CD14-positive monocyte (primary cell): ENCODE measurements at regions not wholly inside any gene's neighbourhood (a gene's known extent, or its start where the extent isn't known, plus 50 kb on each side); places are given as distances from the start of the nearest gene placed in this dataset.

Source experiments
- DNase-seq, 3 donors: peaks; one replicate each; pipeline ENCODE4 v3.0.0-alpha.2; 2011 to 2022
- H2AFZ ChIP-seq: 2 replicates; pipeline ENCODE4 v1.6.0; 2012; ENCODE audit warnings: mild to moderate bottlenecking, low read depth, low read length, inconsistent platforms; ENCODE audit not compliant: insufficient read depth, poor library complexity, severe bottlenecking
- H3K27ac ChIP-seq, 2 donors: 1 replicate in 1 of 2; 2 replicates in 1 of 2; pipeline ENCODE4 v1.5.1; 2012 to 2013; ENCODE audit warnings: low read length in 2 of 2, control low read depth in 1 of 2, inconsistent platforms in 1 of 2, low read depth in 1 of 2, mild to moderate bottlenecking in 1 of 2
- H3K27me3 ChIP-seq, 2 donors: one replicate each; pipeline versions ENCODE4 v1.6.0 to v1.6.1; 2011 to 2013; ENCODE audit warnings: low read length in 2 of 2; ENCODE audit not compliant: control insufficient read depth in 2 of 2, insufficient read depth in 2 of 2
- H3K36me3 ChIP-seq, 2 donors: replicated peaks in 1 of 2; 1 replicate in 1 of 2; 2 replicates in 1 of 2; pipeline versions ENCODE4 v1.5.1 to v1.6.1; 2012 to 2013; ENCODE audit warnings: low read length in 2 of 2, control low read depth in 1 of 2, inconsistent platforms in 1 of 2, mild to moderate bottlenecking in 1 of 2; ENCODE audit not compliant: insufficient read depth in 2 of 2, control insufficient read depth in 1 of 2
- H3K4me1 ChIP-seq, 2 donors: 1 replicate in 1 of 2; 2 replicates in 1 of 2; pipeline versions ENCODE4 v1.5.1 to v1.6.1; 2012 to 2013; ENCODE audit warnings: low read length in 2 of 2, control low read depth in 1 of 2, inconsistent platforms in 1 of 2, mild to moderate bottlenecking in 1 of 2, moderate library complexity in 1 of 2; ENCODE audit not compliant: insufficient read depth in 2 of 2, control insufficient read depth in 1 of 2
- H3K4me2 ChIP-seq: replicated peaks from 2 replicates; pipeline ENCODE3; 2012; ENCODE audit warnings: low read length, moderate library complexity, mild to moderate bottlenecking; ENCODE audit not compliant: poor library complexity, severe bottlenecking; ENCODE audit errors: extremely low read depth
- H3K4me3 ChIP-seq, 3 experiments: fragments of 200-600 bp in 1 of 3; sonication (generic) in 1 of 3; replicated peaks in 1 of 3; 1 replicate in 2 of 3; 2 replicates in 1 of 3; pipeline ENCODE4 v1.5.1; 2011 to 2013; ENCODE audit warnings: low read length in 3 of 3, mild to moderate bottlenecking in 3 of 3, control low read depth in 2 of 3, low read depth in 2 of 3, inconsistent platforms in 1 of 3, moderate library complexity in 1 of 3
- H3K79me2 ChIP-seq: 2 replicates; pipeline ENCODE4 v1.6.0; 2012; ENCODE audit warnings: mild to moderate bottlenecking, control low read depth, inconsistent platforms, low read length, moderate library complexity; ENCODE audit not compliant: insufficient read depth
- H3K9ac ChIP-seq: 2 replicates; pipeline ENCODE4 v1.6.0; 2017; ENCODE audit warnings: low read length, mild to moderate bottlenecking; ENCODE audit not compliant: insufficient read depth, poor library complexity, severe bottlenecking
- H3K9me3 ChIP-seq, 2 donors: replicated peaks in 1 of 2; 1 replicate in 1 of 2; 2 replicates in 1 of 2; pipeline versions ENCODE4 v1.5.1 to v1.6.1; 2012 to 2013; ENCODE audit warnings: low read length in 2 of 2, control low read depth in 1 of 2; ENCODE audit not compliant: control insufficient read depth in 1 of 2, insufficient read depth in 1 of 2
- H4K20me1 ChIP-seq: 2 replicates; pipeline ENCODE4 v1.6.0; 2012; ENCODE audit warnings: mild to moderate bottlenecking, low read length, control low read depth, moderate library complexity; ENCODE audit not compliant: insufficient read depth
- H3K27ac Mint-ChIP-seq, 7 donors: one replicate each; pipeline ENCODE4 v1.8.0; 2020; ENCODE audit warnings: mild to moderate bottlenecking in 7 of 7, mixed read lengths in 7 of 7, moderate library complexity in 6 of 7, inconsistent platforms in 2 of 7
- H3K27me3 Mint-ChIP-seq, 3 donors: one replicate each; pipeline ENCODE4 v1.8.0; 2021 to 2022; ENCODE audit warnings: low read depth in 3 of 3, mild to moderate bottlenecking in 3 of 3, mixed read lengths in 3 of 3, moderate library complexity in 3 of 3, inconsistent platforms in 1 of 3
- H3K36me3 Mint-ChIP-seq, 2 donors: one replicate each; pipeline ENCODE4 v1.8.0; 2020; ENCODE audit warnings: mixed read lengths in 2 of 2, inconsistent platforms in 1 of 2, mild to moderate bottlenecking in 1 of 2
- H3K4me1 Mint-ChIP-seq: one replicate; pipeline ENCODE4 v1.8.0; 2020; ENCODE audit warnings: mild to moderate bottlenecking, mixed read lengths
- H3K4me3 Mint-ChIP-seq, 2 donors: one replicate each; pipeline ENCODE4 v1.8.0; 2020; ENCODE audit warnings: mild to moderate bottlenecking in 2 of 2, mixed read lengths in 2 of 2, moderate library complexity in 1 of 2
- H3K9me3 Mint-ChIP-seq, 7 donors: one replicate each; pipeline ENCODE4 v1.8.0; 2020 to 2022; ENCODE audit warnings: mixed read lengths in 7 of 7, mild to moderate bottlenecking in 6 of 7, moderate library complexity in 6 of 7, inconsistent platforms in 2 of 7
- CTCF ChIP-seq: fragments of 200-600 bp; IDR thresholded peaks from one replicate; pipeline ENCODE4 v1.8.0; 2022; ENCODE audit warnings: antibody characterized with exemption, mild to moderate bottlenecking
- WGBS: methylation state at CpG from one replicate; pipeline ENCODE4 v1.1.5; 2013; ENCODE audit warnings: missing lambda C conversion rate; ENCODE audit not compliant: insufficient coverage; 5-methylcytosine and 5-hydroxymethylcytosine counted together
- intact Hi-C, 2 donors: fragments of 100-400 bp; cut with micrococcal nuclease; formaldehyde crosslinking; loops; one replicate each; pipeline versions ENCODE4 v1.15.0 to v1.15.1; 2023

- intact Hi-C loops = no loop called here
Measured at GRCh38 chr3:66667263-66667662, 166.4 kb upstream of the LRIG1 start.

DNA sequence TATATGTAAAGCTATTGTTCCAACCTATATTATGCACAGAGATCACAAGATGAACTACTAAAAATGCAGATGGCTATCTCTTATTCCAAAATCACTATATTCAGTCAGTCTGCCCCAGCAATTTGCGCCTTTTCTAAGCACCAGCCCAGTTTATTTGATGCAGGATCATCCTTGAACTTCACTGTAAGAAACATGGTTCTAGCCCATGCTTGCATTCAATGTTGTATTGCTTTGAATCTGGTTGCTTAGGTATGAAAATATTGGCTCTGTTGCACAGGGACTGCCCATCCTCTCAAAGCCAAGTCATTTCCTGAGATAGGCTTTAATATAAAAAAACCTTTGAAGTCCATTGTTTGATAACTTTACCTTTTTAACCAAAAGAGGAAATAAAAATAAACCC lies 170.5 kb upstream of the LRIG1 start:
- Mint-ChIP-seq H3K4me3 (no peak overlapping the region), H3K27me3 (peaks cover 2% of the 10 kb centered on the region in 3 donors), H3K4me1 (no peaks in the 10 kb centered on the region), H3K27ac (no peak overlapping the region), H3K9me3 (peaks cover 0 to 6% (median 2%) of the 10 kb centered on the region in 7 donors), H3K36me3 (no peaks in the 10 kb centered on the region)
- Histone ChIP-seq H3K27me3 (no peaks in the 10 kb centered on the region), H3K79me2 (no peaks in the 10 kb centered on the region), H3K9me3 (no peaks in the 10 kb centered on the region), H3K4me2 (no peak overlapping the region), H3K9ac (no peak overlapping the region), H3K27ac (no peak overlapping the region), H2AFZ (no peak overlapping the region), H4K20me1 (no peaks in the 10 kb centered on the region), H3K4me3 (no peak overlapping the region), H3K36me3 (no peaks in the 10 kb centered on the region), H3K4me1 (no peaks in the 10 kb centered on the region)
- no peak for DNase-seq
- no CpG with 5 or more reads among the region's 1 CpG for WGBS
- no peak for TF ChIP-seq CTCF
- intact Hi-C loops = no loop called here

More at GRCh38 chr3:66667263-66667662, 166.4 kb upstream of the LRIG1 start:
- Histone ChIP-seq H3K9me3 (no peaks in the 10 kb centered on the region), H3K27me3 (no peaks in the 10 kb centered on the region), H3K27ac (no peak overlapping the region), H3K36me3 (no peaks in the 10 kb centered on the region), H3K4me2 (no peak overlapping the region), H3K79me2 (no peaks in the 10 kb centered on the region), H3K4me1 (no peaks in the 10 kb centered on the region), H4K20me1 (no peaks in the 10 kb centered on the region), H2AFZ (no peak overlapping the region), H3K9ac (no peak overlapping the region), H3K4me3 (no peak overlapping the region)
- no peak for TF ChIP-seq CTCF
- H3K4me1 Mint-ChIP-seq = no peaks in the 10 kb centered on the region
- no peak overlapping the region for H3K4me3 Mint-ChIP-seq
- no CpG with 5 or more reads among the region's 1 CpG for WGBS
- no peak overlapping the region for H3K27ac Mint-ChIP-seq
- peaks cover 0 to 6% (median 2%) of the 10 kb centered on the region in 7 donors for H3K9me3 Mint-ChIP-seq
- DNase-seq = no peak
- no peaks in the 10 kb centered on the region for H3K36me3 Mint-ChIP-seq
- H3K27me3 Mint-ChIP-seq = peaks cover 0 to 2% (median 2%) of the 10 kb centered on the region in 3 donors
